ENCODE measurements at regions not wholly inside any gene's neighbourhood (a gene's known extent, or its start where the extent isn't known, plus 50 kb on each side); places are given as distances from the start of the nearest gene placed in this dataset.

DNA sequence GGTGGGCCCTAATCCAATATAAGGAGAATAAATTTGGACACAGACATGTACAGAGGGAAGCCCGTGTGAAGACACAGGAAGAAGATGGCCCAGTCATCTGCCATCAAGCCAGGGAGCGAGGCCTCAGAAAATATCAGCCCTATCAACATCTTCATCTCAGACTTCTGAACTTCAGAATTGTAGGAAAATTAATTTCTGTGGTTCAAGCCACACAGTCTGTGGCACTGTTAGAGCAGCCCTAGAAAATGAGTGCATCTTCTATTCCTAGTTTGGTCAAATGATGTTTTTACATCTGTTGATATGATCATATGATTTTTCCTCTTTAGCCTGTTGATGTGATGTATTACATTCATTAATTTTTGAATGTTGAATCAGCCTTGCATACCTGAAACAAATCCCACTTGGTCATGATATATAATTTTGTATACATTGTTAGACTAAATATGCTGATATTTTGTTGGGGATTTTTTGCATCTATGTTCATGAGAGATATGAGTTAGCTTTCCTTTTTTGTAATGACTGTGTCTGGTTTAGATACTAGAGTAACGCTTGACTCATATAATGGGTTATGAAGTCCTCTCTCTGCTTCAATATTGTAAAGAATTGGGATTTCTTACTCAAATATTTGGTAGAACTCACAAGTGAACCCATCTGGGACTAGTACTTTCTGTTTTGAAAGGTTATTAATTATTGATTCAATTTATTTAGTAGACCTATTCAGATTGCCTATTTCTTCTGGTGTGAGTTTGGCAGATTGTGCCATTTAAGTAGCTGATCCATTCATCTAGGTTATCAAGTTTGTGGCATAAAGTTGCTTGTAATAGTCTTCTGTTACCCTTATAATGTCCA is 451.4 kb downstream of the EIPR1 start:
- DNase-seq: no peak

GRCh38 chr2:2922156-2922555 is 455.5 kb downstream of the EIPR1 start:
- DNase-seq: no peak

DNA sequence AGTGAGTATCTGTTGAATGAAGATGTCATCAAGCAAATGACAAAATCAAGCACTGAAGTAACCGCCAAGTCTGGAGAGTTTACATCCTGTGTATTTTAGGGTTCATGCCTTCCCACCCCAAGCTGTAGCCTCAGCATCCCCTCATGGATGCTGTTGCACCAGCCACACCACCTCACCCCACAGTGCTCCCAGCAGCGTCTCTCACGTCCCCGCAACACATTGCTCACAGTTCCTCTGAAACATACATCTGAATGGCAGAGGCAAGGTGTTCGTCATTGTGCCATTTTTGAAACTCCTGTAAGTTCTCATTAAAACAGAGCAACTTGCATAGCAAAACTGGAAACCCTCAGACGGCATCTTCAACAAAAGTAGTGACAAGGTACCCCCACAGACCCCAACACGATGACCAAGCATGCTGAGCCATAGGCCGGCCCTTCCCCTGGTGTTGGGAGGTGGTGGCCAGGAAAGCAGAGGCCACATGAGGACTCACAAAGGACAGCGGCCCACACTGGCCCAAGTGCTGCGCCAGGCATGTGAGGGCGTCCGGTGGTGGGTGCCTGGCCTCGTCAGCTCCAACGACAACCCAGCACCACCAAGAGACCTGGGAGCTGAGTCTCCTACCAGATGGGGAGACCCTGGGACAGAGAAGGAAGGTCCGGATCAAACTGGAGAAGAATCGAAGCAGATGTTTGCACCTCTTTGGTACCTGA is 456.5 kb downstream of the EIPR1 start:
- DNase-seq: no peak

- no peak for DNase-seq
Observed at GRCh38 chr2:2919574-2920365, 457.8 kb downstream of the EIPR1 start.

DNA sequence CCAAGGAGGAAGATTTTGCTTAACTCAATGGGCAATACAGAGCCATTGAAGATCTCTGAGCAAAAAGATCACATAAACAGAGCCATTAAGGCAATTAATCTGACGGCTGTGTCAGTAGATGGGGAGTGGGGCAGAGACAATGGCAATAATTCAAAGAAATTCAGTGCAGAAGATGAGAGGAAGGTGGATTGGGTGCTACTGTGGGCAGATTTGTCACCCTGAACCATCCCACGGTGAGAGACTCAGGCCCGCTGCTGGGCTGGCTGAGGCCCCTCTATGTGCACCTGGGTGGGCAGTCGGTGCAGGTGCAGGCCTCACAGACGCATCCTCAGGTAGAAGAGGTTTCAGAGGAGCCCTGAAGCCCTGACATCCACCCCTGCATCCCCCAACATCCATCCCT is 458.6 kb downstream of the EIPR1 start:
- DNase-seq: no peak

DNA sequence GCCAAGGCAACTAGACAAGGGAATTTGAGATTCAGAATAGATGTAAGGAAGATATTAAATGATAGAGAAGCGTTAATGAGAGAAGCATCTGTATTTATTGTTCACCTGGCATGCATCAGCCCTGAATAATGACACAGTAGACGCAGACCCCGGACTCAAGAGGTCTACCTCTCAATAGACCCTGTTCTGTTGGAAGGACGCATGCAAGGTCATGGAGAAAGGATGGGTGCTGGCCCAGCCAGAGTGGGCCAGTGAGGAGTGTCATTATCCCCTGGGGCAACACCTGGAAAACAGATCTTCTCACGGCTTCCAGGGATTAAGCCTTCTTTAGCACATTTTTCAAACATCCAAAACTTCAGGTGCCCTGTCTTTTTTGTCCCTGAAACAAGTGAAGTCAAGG is 461.0 kb downstream of the EIPR1 start:
- DNase-seq: no peak

DNA sequence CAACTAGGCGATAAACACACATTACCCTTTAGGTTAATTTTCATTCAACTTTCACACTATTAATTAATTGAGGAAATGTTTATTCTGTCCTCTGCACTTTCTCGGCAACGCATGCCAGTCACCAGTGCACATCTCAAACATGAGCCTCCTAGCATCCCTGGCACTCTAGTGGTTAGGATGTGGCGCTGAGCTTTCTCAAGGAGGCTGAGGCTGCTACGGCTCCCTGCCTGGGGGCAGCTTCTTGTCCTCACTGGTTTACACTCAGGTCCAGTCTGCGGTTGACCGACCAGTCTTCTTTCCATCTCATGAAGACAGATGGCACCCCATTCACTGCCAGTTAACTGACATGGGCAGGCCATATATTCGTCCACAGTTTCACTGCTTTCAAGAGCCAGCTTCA is 463.4 kb downstream of the EIPR1 start:
- no peak for DNase-seq

DNA sequence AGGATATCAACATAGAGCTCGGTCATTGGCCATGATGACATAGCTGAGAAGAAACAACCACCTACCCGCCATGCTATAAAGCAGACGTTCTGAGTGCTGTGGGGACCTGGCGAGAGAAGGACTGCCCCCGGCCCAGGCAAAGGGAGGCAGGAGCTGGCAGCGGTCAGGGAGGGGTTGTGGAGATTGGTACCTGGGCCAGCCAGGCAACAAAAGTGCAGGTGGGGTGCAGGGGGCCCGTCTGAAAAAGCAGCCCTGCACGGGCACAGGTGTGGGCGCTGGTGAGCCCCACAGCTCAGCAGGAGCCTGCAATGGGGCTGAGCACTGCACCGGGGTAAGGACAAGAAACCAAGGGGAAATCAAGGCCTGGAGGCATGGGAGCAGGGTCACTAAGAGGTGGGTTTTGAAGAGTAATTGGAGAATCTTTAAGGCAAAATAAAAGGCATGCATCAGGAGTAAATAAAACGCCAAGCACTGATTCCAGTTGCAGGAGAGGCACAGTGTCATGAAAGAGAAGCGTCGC is 464.0 kb downstream of the EIPR1 start:
- DNase-seq: no peak

DNA sequence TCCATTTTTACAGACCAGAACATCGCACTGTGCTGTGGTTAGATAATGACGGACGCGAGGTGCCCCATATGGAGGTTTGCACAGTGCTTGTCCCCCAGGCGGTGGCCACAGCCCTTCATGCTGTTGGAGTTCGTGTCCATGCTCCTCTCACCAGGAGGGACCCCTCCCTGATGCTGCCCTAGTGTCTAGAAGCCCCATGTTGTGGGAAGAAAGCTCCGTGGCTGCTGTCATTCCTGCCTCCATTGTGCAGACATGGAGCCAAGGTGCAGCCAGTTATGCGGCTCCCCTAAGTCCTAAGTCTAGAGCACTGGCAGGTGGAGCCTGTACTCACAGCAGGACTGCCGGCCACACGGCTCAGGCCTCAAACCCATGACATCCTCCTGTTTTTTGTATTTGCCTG is 464.9 kb downstream of the EIPR1 start:
- DNase-seq: no peak

DNA sequence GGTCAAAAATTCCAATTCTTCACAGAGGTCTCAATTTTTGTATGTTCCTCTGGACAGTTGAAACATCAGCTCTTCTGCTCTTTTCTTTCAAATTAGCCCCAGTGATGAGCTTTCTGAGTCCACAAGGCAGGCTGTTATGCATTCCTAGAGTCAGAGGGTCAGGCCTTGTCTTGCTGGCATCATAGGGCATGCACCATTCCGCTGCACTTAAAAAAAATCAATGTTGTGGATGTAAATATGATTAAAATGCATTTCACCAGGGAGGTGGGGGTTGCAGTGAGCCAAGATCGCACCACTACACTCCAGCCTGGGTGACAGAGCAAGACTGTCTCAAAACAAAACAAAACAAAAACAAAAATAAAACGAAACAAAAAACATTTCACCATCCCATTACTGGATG is 465.3 kb downstream of the EIPR1 start:
- no peak for DNase-seq

DNA sequence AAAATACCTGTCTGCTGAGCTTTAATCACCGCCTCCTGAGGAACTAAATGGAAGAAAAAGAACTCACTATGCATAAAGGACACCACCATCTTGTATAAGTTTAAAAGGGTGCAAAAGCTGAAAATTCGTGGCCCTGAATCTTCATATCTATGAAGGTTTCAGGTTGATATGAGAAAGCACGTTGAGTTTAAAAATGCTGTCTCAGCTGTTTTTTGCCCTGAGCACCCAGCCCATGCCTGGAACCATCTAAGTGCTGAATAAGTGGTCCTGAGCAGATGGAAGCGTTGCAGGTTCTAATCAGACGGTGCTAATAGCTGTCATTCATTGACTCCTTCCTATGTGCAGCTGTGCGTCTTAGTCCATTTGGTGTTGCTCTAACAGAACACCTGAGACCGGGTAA is 467.4 kb downstream of the EIPR1 start:
- DNase-seq: no peak

DNA sequence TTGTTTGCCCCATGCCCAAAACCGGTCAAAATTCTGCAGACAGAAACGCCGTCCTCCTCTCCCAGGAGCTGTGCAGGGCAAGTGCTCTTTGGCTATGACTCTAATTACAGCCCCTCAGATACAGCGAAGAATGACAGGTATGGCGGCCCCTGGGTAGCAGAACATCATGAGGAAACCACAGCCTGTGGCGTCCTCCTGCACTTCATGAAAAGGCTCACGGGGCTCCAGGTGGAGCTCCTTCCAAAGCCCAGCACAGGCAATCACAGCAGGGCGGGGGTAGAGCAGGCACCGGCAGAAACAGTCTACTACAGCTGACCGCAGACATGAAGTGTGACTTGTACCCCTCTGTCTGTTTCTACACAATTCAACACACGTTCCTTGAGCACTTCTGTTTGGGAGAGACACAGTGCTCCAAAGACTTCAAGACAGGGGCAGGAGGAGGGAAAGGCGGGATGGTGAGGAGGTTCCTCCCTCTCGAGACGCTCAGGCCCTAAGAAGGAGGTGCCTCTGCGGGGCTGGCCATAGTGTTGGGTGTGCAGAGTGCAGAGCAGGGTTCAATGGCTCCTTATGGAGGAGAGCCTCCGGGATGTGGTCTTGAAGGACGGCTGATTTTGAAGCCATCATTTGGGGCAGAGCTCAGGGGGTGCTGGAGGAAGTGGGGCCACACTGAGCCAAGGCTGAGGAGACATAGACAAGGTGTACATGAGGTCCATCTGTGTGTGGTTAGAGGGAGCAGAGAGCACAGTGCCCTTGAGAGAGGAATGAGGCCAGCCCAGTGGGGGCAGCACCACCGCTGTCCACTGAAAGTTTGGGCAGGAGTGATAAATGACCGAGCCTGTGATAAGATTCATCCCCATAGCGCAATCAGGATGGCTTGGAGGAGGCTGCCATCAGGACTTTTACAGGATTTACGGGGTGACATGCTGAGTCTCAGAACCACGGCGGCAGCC is 468.3 kb downstream of the EIPR1 start:
- DNase-seq: no peak

- no peak for DNase-seq
Observed at GRCh38 chr2:2906091-2906490, 471.5 kb downstream of the EIPR1 start.

GRCh38 chr2:2904721-2905350 is 472.8 kb downstream of the EIPR1 start:
- DNase-seq: no peak

DNA sequence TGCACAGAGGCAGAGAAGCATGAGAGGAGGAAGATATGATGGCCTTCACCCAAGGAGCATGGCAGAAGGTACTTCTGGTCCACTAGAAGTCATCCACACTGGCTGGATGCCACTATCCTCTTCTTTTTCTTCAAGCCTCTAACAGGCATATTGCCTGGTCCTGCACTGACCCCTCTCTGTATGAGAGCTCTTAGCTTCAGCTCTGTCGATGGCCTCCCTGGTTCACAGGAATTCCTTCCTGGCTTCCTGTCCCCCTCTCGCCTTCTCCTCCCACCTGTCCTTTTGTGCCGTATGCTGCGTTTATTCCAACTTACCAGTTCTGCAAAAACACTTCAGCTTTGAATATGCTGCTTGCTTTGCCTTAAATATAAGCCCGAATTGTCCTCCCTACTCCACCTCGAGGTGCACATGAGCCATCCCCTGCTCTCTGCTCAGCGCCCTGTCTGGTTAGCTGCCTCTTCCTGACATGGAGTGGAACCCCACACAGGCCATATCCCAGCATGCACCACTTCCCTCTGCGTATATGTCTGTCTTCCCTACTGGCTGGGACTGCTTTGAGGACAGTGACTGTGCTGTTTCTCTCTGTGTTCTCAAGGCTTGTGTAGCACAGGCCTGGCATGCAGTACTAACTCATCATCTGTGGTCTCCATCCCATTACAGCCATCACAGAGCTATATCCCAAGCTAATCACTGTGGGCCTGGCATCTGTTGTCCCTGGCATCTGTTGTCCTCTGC is 474.9 kb downstream of the EIPR1 start:
- no peak for DNase-seq

DNA sequence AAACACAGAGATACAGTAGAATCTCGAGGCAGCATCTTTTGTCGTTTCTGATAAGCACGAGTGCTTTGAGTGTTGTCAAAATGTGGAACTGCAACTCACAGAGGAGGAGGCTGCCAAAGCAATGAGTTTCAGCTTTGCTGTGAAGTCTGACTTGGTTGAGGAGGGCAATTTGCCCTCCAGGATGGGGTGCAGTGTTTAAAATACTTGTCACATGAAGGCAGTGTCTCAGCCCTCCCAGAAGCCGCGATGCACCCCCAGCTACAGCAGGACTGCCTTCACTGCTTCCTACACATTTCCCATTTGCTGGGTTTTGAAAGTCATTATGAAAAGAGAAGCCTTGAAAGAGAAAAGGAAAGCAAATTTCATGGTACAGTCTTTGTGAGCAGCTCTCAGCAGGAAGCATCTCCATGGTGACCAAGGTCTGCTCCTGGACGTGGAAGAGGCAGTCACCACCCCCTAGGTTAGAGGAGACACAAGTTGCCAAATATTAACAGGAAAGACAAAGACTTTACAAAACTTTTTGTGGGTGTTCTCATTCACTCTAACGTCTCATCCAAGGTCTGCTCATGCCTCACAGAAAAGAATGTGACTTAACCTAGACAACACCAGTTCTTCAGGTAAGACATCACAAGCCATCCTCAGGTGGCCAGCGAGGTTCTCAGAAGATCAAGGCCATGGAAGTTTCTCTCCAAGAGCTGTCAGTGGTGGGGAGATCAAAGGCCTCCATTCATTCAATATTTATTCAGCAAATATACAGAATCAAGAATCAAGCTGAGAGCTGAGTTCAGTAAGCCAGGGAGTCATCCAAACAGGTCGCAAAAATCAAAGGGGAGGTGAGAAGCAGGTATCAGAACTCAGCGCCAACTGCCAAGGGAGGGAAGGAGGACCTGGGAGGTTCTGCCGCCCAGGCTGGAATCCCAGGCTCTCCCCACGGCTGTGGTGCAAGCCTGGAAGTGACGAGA is 476.0 kb downstream of the EIPR1 start:
- DNase-seq: no peak

DNA sequence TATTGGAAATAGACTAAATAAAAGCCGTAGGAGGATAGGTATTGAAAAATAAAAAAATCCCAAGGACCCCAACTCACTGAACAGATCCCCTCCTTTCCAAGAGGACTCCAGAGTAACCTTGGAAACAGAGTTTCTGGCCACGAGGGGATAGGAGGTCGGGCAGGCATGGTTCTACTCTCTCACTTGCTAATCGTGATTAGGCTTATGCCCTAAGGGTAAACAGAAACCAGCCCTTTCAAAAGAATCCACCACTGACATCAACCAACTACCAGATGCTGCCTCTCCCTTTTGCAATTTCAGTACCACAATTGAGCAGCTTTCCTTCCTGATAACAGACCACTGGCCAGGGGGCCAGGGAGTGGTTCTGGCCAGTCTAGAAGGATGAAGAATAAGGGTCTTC is 477.8 kb downstream of the EIPR1 start:
- no peak for DNase-seq

- DNase-seq: no peak
Observed at GRCh38 chr2:2898744-2899143, 478.9 kb downstream of the EIPR1 start.

DNA sequence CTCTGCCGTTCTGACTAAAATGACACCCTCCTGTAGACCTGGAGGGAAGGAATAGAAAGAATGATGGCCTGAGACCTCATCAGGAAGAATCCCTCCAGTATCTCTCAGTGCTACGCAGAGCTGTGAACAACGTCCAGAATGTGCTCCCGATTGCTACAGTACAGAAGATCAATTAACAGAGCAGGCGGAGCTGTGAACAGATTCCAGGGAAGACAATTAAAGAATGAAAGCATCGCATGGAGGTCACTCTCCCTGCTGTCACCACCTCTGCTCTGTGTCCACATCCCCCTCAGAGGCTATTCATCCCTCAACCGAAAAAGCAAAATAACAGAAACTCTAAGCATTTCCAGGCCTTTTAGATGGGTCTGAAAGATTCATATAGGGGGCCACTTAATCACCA is 481.0 kb downstream of the EIPR1 start:
- no peak for DNase-seq
